ENCODE measurements at regions not wholly inside any gene's neighbourhood (a gene's known extent, or its start where the extent isn't known, plus 50 kb on each side); places are given as distances from the start of the nearest gene placed in this dataset.

DNA sequence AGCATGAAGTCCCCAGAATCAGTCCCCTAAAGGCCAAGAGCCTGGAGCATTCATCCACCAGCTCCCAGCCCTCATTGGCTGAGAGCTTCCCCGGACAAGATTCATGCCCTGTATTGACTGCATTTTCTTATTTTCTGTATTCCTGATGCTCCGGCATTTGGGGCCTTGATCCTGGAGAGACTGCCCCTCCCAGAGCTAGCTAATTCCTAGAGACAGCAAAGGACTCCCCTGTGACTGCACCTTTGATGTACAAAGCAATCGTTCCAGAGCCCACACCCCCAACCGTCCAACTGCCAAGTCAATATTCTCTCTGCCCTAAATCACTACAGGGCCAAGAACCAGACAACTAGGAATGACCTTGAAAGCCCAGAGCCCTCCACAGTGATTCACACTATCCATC is 93.4 kb upstream of the CDH5 start:
- H3K4me3 ChIP-seq (ENCODE audit: low read depth, low read length), result no peak overlapping the region
- TF ChIP-seq, protein P1, sequence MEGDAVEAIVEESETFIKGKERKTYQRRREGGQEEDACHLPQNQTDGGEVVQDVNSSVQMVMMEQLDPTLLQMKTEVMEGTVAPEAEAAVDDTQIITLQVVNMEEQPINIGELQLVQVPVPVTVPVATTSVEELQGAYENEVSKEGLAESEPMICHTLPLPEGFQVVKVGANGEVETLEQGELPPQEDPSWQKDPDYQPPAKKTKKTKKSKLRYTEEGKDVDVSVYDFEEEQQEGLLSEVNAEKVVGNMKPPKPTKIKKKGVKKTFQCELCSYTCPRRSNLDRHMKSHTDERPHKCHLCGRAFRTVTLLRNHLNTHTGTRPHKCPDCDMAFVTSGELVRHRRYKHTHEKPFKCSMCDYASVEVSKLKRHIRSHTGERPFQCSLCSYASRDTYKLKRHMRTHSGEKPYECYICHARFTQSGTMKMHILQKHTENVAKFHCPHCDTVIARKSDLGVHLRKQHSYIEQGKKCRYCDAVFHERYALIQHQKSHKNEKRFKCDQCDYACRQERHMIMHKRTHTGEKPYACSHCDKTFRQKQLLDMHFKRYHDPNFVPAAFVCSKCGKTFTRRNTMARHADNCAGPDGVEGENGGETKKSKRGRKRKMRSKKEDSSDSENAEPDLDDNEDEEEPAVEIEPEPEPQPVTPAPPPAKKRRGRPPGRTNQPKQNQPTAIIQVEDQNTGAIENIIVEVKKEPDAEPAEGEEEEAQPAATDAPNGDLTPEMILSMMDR (IDR thresholded peaks at IDR 0.05; ENCODE audit: insufficient read depth, low read depth, low read length, missing control alignments), result no peak
- DNase-seq (ENCODE audit: low read depth), result no peak

DNA sequence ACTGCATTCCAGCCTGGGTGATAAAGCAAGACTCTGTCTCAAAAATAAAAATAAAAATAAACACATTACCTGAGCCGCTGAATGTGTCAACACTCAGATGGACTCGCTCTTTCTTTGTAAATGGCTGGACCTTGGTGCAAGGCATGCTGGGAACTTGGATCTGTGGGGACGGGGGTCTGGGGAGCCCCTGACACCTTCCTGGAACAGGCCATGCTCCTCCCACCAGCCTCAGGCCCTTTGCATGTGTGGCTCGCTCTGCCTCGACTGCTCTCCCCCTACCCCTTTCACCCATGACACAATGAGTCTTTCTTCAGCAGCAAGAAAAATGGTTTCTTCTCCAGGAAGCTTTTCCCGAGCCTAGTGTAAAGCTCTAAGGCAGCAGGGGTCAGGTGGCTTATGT is 94.0 kb upstream of the CDH5 start:
- no peak overlapping the region for H3K4me3 ChIP-seq (ENCODE audit: low read depth, low read length)
- no peak for DNase-seq (ENCODE audit: low read depth)
- TF ChIP-seq, protein P1 (IDR thresholded peaks at IDR 0.05; ENCODE audit: insufficient read depth, low read depth, low read length, missing control alignments), result no peak

DNA sequence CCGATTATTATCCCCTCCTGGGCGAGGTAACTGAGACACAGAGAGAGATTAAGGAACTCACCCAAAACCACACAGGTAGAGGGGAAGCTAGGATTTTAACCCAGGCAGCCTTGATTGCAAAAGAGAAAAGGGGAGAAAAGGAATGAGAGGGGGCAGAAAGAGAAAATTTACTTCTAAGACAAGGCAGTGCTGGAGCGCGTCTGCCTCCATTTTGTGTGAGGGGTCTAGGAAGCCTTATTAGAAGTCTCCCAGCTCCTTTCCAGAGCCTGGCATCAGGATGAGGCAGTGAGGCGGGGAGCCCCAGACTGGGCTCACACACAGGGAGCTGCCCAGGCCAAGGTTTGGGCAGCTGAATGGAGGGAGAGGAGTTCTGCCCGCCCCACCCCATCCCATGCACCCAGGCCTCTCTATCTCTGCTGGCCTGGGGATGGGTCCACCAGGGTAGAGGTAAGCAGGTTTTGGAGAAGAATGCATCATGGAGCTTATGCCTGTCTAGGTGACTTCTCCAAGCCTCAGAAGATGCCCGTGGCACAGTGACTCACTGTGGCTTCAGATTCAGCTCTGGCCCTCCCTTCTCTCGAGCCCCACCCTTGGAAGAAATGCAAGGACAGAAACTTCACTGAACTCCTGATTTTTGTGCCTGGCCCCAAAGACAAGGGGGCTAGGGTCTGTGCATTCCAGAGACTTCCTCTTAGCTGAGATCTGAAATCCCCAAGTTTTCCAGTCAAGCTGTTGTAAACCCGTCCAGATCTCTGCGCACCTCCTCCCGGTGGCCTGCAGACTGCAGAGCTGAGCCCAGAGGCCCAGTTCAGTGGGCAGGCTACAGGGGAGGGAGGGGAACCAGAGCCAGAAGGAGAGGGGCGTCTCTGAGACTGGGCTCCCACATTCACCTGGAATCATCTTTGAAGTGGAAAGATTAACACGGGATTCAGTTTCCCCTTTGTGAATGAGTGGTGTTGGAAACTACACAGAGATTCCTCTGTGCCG is 95.1 kb upstream of the CDH5 start:
- no peak for DNase-seq (ENCODE audit: low read depth)
- TF ChIP-seq, protein P1 (IDR thresholded peaks at IDR 0.05; ENCODE audit: insufficient read depth, low read depth, low read length, missing control alignments), result no peak
- no peak overlapping the region for H3K4me3 ChIP-seq (ENCODE audit: low read depth, low read length)

DNA sequence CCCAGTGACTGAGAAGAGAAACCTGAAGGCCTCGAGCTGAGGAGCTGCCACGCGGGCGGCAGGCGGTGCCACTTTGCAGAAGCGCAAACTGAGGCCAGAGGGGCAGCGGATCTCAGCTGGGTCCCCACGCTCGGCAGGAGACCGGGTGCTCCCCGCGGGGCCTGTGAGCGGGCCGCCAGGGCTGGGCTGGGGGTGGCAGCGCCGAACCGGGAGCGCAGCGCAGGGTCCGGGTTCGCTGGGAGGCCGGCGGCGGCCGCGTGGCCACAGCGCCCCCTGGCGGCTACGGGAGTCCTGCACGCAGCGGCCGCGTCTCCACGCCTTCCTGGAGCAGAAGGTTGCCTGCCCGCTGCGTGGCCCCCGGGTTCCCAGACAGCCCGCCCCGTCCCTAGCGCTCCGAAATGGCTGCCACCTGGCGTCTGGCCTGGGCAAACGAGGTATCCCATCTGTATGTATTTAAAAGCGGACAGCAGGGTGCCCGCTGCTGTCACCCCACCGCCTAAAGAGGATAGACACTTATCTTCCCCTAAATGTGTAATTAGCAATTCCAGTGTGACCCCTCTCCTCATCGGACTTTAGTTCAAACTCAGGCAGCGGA is 96.1 kb upstream of the CDH5 start:
- H3K4me3 ChIP-seq (ENCODE audit: low read depth, low read length), result no peak overlapping the region
- peak; percentile 58 for DNase-seq (ENCODE audit: low read depth)
- TF ChIP-seq, protein P1 (IDR thresholded peaks at IDR 0.05; ENCODE audit: insufficient read depth, low read depth, low read length, missing control alignments), result peak; percentile 92

DNA sequence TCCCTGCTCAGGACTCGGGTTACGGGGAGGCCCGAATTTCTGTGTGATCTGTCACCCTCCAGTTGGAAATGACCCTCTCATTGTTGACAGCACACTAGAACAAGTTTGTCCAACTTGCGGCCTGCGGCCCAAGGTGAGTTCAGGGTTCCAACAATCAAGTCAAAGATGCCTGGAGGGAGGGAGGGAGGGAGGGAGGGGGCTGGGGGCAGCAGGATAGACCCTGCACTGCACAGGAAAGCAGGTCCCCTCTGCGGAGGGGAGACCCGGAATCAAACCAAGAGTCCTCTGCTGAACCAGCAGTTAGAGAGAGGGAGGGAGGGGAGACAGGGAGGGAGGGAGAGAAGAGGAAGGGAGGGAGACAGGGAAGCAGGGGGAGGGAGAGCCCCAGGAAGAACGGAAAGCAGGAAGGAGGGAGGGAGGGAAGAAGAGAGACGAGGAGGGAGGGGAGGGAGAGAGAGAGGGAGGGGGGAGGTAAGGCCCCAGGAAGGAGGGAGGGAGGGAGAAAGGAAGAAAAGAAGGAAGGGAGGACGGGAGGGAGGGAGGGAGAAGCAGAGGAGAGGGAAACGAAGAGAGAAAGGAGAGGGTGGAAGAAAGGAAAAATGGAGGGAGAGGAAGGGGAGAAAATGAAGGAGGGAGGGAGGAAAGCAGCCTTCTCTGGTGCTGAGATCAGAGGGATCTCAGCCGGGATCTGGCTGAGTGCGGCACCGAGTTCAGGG is 96.7 kb upstream of the CDH5 start:
- DNase-seq (ENCODE audit: low read depth), result no peak
- H3K4me3 ChIP-seq (ENCODE audit: low read depth, low read length), result no peak overlapping the region
- TF ChIP-seq, protein P1 (IDR thresholded peaks at IDR 0.05; ENCODE audit: insufficient read depth, low read depth, low read length, missing control alignments), result no peak

DNA sequence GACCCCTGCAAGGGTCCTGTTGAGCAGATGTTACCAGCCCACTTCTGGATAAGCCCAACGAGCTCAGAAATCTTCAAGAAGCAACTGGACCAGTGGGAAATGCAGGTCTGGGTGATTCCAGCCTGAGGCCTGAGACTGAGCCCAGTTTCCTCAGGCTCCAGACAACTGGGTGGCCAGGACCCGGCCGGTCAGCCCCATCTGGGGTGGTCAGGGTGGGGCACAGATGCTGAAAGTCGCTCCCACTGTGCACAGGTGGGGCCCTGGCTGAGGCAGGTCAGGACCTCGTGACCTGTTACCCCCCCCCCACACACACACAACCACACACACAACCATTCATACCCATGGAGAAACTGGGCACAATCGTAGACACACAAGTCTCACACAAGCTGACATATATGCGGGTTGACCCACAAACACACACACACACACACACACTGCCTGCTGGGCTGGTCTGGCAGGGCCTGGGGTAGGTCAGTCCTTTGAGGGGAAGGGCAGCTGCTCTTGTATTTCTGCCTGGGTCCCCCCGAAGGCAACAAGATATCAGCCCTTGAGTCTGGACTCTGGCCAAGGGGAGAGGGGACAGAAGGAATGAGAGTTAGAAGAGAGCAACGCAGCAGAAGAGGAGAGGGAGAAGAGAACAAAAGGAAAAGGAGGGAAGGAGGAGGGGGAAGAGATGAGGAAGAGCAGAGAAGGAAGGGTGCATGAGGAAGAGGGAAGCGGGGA is 99.0 kb upstream of the CDH5 start:
- TF ChIP-seq, protein P1 (IDR thresholded peaks at IDR 0.05; ENCODE audit: insufficient read depth, low read depth, low read length, missing control alignments), result no peak
- no peak overlapping the region for H3K4me3 ChIP-seq (ENCODE audit: low read depth, low read length)
- DNase-seq (ENCODE audit: low read depth), result no peak
